HEK293 (cell line): ENCODE measurements at regions not wholly inside any gene's neighbourhood (a gene's known extent, or its start where the extent isn't known, plus 50 kb on each side); places are given as distances from the start of the nearest gene placed in this dataset.

Source experiments
- CTCF ChIA-PET: fragments of 350-600 bp; formaldehyde crosslinking; extraction: SDS; loops from one replicate; lab custom pipeline; 2021; ENCODE audit warnings: antibody characterized with exemption; lab: Yijun Ruan, JAX
- POLR2A ChIA-PET: fragments of 300-600 bp; formaldehyde crosslinking; extraction: SDS; loops from one replicate; lab custom pipeline; 2020; ENCODE audit warnings: antibody characterized with exemption, inconsistent platforms; lab: Yijun Ruan, JAX
- H3K27ac ChIP-seq: fragments of 200-500 bp; sonication (Bioruptor generic); 2 replicates; pipeline ENCODE4 v1.5.1; 2014; ENCODE audit warnings: low read depth, low read length, control low read depth, inconsistent platforms; ENCODE audit errors: extremely low read depth
- H3K36me3 ChIP-seq, 2 experiments: fragments of 200-500 bp in 1 of 2; sonication (Bioruptor generic) in 1 of 2; 1 replicate in 1 of 2; 2 replicates in 1 of 2; pipeline ENCODE4 v1.5.1; 2014 to 2017; ENCODE audit warnings: inconsistent platforms in 2 of 2, low read length in 2 of 2; ENCODE audit not compliant: control insufficient read depth in 2 of 2, insufficient read depth in 1 of 2
- H3K4me1 ChIP-seq: fragments of 200-500 bp; sonication (Bioruptor generic); 2 replicates; pipeline ENCODE4 v1.5.1; 2014; ENCODE audit warnings: mild to moderate bottlenecking, low read length, inconsistent platforms; ENCODE audit not compliant: control insufficient read depth, insufficient read depth
- H3K4me3 ChIP-seq: 2 replicates; pipeline ENCODE4 v1.5.1; 2011; ENCODE audit warnings: low read depth, mild to moderate bottlenecking, control low read depth, low read length, moderate library complexity
- H3K9me3 ChIP-seq: fragments of 200-500 bp; sonication (Bioruptor generic); 2 replicates; pipeline ENCODE4 v1.5.1; 2014; ENCODE audit warnings: low read depth, low read length, inconsistent platforms; ENCODE audit not compliant: control insufficient read depth, insufficient read depth
- BCL11B ChIP-seq: fragments of 450-650 bp; formaldehyde crosslinking; IDR thresholded peaks from 2 replicates; pipeline ENCODE4 v1.5.1; 2016; ENCODE audit warnings: low read depth, missing biosample characterization, missing genetic modification characterization
- BCL6B ChIP-seq: fragments of 450-650 bp; formaldehyde crosslinking; IDR thresholded peaks from 2 replicates; pipeline ENCODE4 v1.5.1; 2017; ENCODE audit warnings: missing biosample characterization, missing genetic modification characterization
- FEZF1 ChIP-seq: fragments of 450-650 bp; formaldehyde crosslinking; IDR thresholded peaks from 2 replicates; pipeline ENCODE4 v1.5.1; 2016; ENCODE audit warnings: missing biosample characterization, missing genetic modification characterization
- KLF10 ChIP-seq: fragments of 450-650 bp; IDR thresholded peaks from 2 replicates; pipeline ENCODE4 v1.5.1; 2018; ENCODE audit warnings: missing biosample characterization, mild to moderate bottlenecking, missing genetic modification characterization
- PRDM1 ChIP-seq: fragments of 450-650 bp; formaldehyde crosslinking; IDR thresholded peaks from 2 replicates; pipeline ENCODE4; 2016; ENCODE audit warnings: missing biosample characterization, missing genetic modification characterization
- TCF7L2 ChIP-seq: IDR thresholded peaks from 2 replicates; pipeline ENCODE4 v1.6.1; 2011; ENCODE audit warnings: low read depth, mild to moderate bottlenecking, inconsistent platforms, low read length, moderate library complexity, borderline replicate concordance
- TRIM28 ChIP-seq: IDR thresholded peaks from 2 replicates; pipeline ENCODE4 v1.6.1; 2011; ENCODE audit warnings: low read length, control low read depth, borderline replicate concordance
- ZNF133 ChIP-seq: fragments of 450-650 bp; formaldehyde crosslinking; IDR thresholded peaks from 2 replicates; pipeline ENCODE4 v1.5.1; 2016; ENCODE audit warnings: missing biosample characterization, missing genetic modification characterization
- ZNF16 ChIP-seq: fragments of 450-650 bp; formaldehyde crosslinking; IDR thresholded peaks from 2 replicates; pipeline ENCODE4 v1.5.1; 2016; ENCODE audit warnings: low read depth, missing biosample characterization, missing genetic modification characterization
- ZNF202 ChIP-seq: fragments of 450-650 bp; formaldehyde crosslinking; IDR thresholded peaks from 2 replicates; pipeline ENCODE4 v1.5.1; 2016; ENCODE audit warnings: missing biosample characterization, missing genetic modification characterization, borderline replicate concordance
- ZNF335 ChIP-seq: fragments of 450-650 bp; formaldehyde crosslinking; conservative IDR thresholded peaks from 2 replicates; pipeline ENCODE4 v1.5.1; 2016; ENCODE audit warnings: missing biosample characterization, missing genetic modification characterization
- ZNF350 ChIP-seq: fragments of 450-650 bp; formaldehyde crosslinking; IDR thresholded peaks from 2 replicates; pipeline ENCODE4 v1.5.0; 2017; ENCODE audit warnings: missing biosample characterization, mild to moderate bottlenecking, missing genetic modification characterization
- ZNF416 ChIP-seq: fragments of 450-650 bp; formaldehyde crosslinking; IDR thresholded peaks from 2 replicates; pipeline ENCODE4 v1.5.1; 2016; ENCODE audit warnings: missing biosample characterization, missing genetic modification characterization
- ZNF530 ChIP-seq: fragments of 450-650 bp; formaldehyde crosslinking; IDR thresholded peaks from 2 replicates; pipeline ENCODE4 v1.5.1; 2016; ENCODE audit warnings: low read depth, missing biosample characterization, missing genetic modification characterization
- ZNF610 ChIP-seq: fragments of 450-650 bp; formaldehyde crosslinking; IDR thresholded peaks from 2 replicates; pipeline ENCODE4 v1.5.1; 2016; ENCODE audit warnings: missing biosample characterization, missing genetic modification characterization, borderline replicate concordance
- ZNF623 ChIP-seq: fragments of 450-650 bp; formaldehyde crosslinking; IDR thresholded peaks from 2 replicates; pipeline ENCODE4 v1.5.1; 2016; ENCODE audit warnings: missing biosample characterization, missing genetic modification characterization
- ZNF645 ChIP-seq: fragments of 450-650 bp; formaldehyde crosslinking; IDR thresholded peaks from 2 replicates; pipeline ENCODE4; 2016; ENCODE audit warnings: missing biosample characterization, missing genetic modification characterization
- ZSCAN16 ChIP-seq: fragments of 450-650 bp; formaldehyde crosslinking; IDR thresholded peaks from 2 replicates; pipeline ENCODE4 v1.5.1; 2016; ENCODE audit warnings: missing biosample characterization, missing genetic modification characterization
- TF ChIP-seq, protein P1 (sequence below): fragments of 450-650 bp; formaldehyde crosslinking; IDR thresholded peaks from 2 replicates; pipeline ENCODE4 v1.5.1; 2017; ENCODE audit warnings: missing biosample characterization, missing genetic modification characterization

DNA sequence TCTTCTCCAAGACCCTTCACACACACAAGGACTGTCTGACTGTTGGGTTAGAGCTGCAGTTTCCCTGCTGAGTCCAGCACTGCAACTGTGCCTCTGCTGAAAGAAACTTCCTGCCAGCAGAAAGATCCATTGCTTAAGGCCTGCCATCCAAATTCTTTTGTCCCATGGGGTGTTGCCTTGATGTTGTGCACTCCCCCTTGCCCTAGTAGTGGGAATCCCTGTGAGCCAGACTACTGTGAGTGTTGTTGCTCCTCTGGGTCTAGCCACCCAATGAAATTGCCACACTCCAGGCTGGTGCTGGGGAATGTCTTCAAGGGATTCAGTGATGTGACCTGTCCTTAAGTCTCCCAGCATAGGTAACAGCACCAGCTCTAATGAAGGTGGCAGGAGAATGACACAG lies 166.6 kb upstream of the PDE3A start:
- TF ChIP-seq ZNF202 (tag by site-specific recombination): no peak
- TF ChIP-seq, all 188 proteins: peak for 0
- CTCF ChIA-PET: interaction anchor here (0.6 to 1.2 kb wide), 2 partner anchors 54 to 547 kb away, joined by 3 read pairs; no protein-coding TSS in a partner anchor

GRCh38 chr12:20205854-20206253 lies 162.5 kb upstream of the PDE3A start:
- POLR2A ChIA-PET: no interaction called here
- no peaks in the 10 kb centered on the region for H3K36me3 ChIP-seq
- CTCF ChIA-PET: no interaction called here
- 0 out of 2 replicates have a peak, but pooled peaks have one; percentile 67 for TF ChIP-seq TRIM28
- TF ChIP-seq, protein P1, sequence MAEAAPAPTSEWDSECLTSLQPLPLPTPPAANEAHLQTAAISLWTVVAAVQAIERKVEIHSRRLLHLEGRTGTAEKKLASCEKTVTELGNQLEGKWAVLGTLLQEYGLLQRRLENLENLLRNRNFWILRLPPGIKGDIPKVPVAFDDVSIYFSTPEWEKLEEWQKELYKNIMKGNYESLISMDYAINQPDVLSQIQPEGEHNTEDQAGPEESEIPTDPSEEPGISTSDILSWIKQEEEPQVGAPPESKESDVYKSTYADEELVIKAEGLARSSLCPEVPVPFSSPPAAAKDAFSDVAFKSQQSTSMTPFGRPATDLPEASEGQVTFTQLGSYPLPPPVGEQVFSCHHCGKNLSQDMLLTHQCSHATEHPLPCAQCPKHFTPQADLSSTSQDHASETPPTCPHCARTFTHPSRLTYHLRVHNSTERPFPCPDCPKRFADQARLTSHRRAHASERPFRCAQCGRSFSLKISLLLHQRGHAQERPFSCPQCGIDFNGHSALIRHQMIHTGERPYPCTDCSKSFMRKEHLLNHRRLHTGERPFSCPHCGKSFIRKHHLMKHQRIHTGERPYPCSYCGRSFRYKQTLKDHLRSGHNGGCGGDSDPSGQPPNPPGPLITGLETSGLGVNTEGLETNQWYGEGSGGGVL (tag by site-specific recombination): no peak
- TF ChIP-seq, all 188 proteins: peak for 1
- Histone ChIP-seq H3K27ac (no peak overlapping the region), H3K9me3 (no peaks in the 10 kb centered on the region), H3K4me1 (0 out of 2 replicates have a peak, but pooled peaks cover 2% of the 10 kb centered on the region), H3K4me3 (no peak overlapping the region)

More for the DNA sequence above, 166.6 kb upstream of the PDE3A start:
- Histone ChIP-seq H3K4me1 (0 out of 2 replicates have a peak, but pooled peaks cover 2% of the 10 kb centered on the region), H3K9me3 (no peaks in the 10 kb centered on the region), H3K4me3 (no peak overlapping the region), H3K27ac (no peak overlapping the region), H3K36me3 (no peaks in the 10 kb centered on the region)
- POLR2A ChIA-PET: no interaction called here

DNA sequence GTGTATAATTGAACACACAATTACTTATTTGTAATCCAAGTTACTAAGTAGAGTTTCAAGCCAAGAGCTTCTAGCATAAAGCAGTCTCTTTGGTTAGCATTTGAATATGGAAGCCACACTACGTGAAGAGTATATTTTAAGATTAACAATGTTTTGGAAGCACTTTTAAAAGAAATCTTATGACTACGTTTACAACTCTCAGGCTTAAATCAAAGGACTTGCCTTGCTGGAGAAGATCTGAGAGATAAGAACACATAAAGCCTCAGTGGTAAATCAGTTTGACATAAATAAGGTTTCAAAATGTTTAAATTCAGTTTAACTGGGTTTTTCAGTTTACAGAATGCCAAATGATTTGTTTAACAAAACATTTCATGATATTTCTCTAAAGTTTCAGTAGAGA lies 161.9 kb upstream of the PDE3A start:
- H3K36me3 ChIP-seq: no peaks in the 10 kb centered on the region
- no peak for TF ChIP-seq ZNF416 (tag by site-specific recombination)
- no peak for TF ChIP-seq ZNF530
- TF ChIP-seq TRIM28: 0 out of 2 replicates have a peak, but pooled peaks have one; percentile 5
- no peak for TF ChIP-seq ZNF610 (tag by site-specific recombination)
- TF ChIP-seq TCF7L2: peak; percentile 73; the same call in 1 of the 2 replicates
- POLR2A ChIA-PET: no interaction called here
- H3K4me1 ChIP-seq: 0 out of 2 replicates have a peak, but pooled peaks cover 2% of the 10 kb centered on the region
- no peaks in the 10 kb centered on the region for H3K9me3 ChIP-seq
- CTCF ChIA-PET: interaction anchor here (0.6 kb wide), 1 partner anchor 1411 kb away, joined by 3 read pairs; no protein-coding TSS in a partner anchor
- no peak overlapping the region for H3K27ac ChIP-seq
- no peak overlapping the region for H3K4me3 ChIP-seq

- Histone ChIP-seq H3K4me3 (no peak overlapping the region), H3K4me1 (peaks cover 4% of the 10 kb centered on the region; the same call in 1 of the 2 replicates), H3K27ac (no peak overlapping the region), H3K36me3 (no peaks in the 10 kb centered on the region), H3K9me3 (no peaks in the 10 kb centered on the region)
- no peak for TF ChIP-seq ZSCAN16 (tag by site-specific recombination)
- no peak for TF ChIP-seq ZNF133 (tag by site-specific recombination)
- TF ChIP-seq ZNF16: no peak
- no peak for TF ChIP-seq KLF10 (tag by site-specific recombination)
- no peak for TF ChIP-seq PRDM1 (tag by site-specific recombination)
- ChIA-PET CTCF (interaction anchor here (0.6 kb wide), 1 partner anchor 51 kb away, joined by 4 read pairs; no protein-coding TSS in a partner anchor), POLR2A (no interaction called here)
These were observed 157.6 kb upstream of the PDE3A start for GRCh38 chr12:20210621-20211215.

DNA sequence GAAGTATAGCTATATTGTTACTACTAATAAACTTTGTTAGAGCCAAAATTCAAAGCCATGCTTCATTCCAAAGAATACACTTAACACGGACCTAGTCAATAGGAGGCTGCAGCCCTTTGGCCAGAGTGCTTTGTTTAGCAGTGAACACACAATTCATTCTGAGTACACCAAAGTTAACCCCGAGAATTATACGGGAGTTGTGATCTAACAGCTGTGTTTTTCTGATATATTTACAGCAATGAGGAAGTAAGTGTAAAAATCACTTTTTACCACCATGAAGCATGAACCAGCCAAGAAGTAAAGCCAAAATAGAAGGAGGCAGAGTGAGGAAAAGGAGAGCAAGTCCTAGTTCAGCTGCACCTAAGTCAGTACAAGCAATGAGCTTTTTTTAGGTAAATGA lies 156.8 kb upstream of the PDE3A start:
- no peak overlapping the region for H3K27ac ChIP-seq
- TF ChIP-seq ZNF335 (no peak), BCL11B (no peak), FEZF1 (no peak), ZNF623 (tag by site-specific recombination) (no peak), BCL6B (tag by site-specific recombination) (no peak), ZNF645 (tag by site-specific recombination) (no peak), ZNF350 (tag by site-specific recombination) (no peak)
- POLR2A ChIA-PET: no interaction called here
- no peaks in the 10 kb centered on the region for H3K36me3 ChIP-seq
- H3K4me3 ChIP-seq: no peak overlapping the region
- CTCF ChIA-PET: no interaction called here
- peaks cover 2% of the 10 kb centered on the region; the same call in 1 of the 2 replicates for H3K4me1 ChIP-seq
- no peaks in the 10 kb centered on the region for H3K9me3 ChIP-seq
